Right lobe of liver (tissue), 4 donors: ENCODE measurements at regions not wholly inside any gene's neighbourhood (a gene's known extent, or its start where the extent isn't known, plus 50 kb on each side); places are given as distances from the start of the nearest gene placed in this dataset.

Source experiments
- CTCF ChIP-seq, 4 donors: fragments of 200-600 bp in 3 of 4; fragments of 450-650 bp in 1 of 4; IDR thresholded peaks; one replicate each; pipeline versions ENCODE4 v1.5.1 to v1.8.0; 2016 to 2022; ENCODE audit warnings: antibody characterized with exemption in 4 of 4, mild to moderate bottlenecking in 2 of 4
- POLR2A ChIP-seq: fragments of 450-650 bp; IDR thresholded peaks from one replicate; pipeline ENCODE4 v1.6.1; 2017; ENCODE audit warnings: antibody characterized with exemption, mild to moderate bottlenecking
- donor health status: DM: no; HTN: no; CAD: no.
- donor health status: DM: no; HTN: no; CAD: no.
- donor health status: DM: no; HTN: yes; CAD: no.

GRCh38 chr5:21686706-21687105 is 1166.4 kb downstream of the CDH12 start:
- TF ChIP-seq CTCF (IDR thresholded peaks at IDR 0.05) (no peak), POLR2A (no peak)
